Stomach (tissue), 8 donors: ENCODE measurements at regions not wholly inside any gene's neighbourhood (a gene's known extent, or its start where the extent isn't known, plus 50 kb on each side); places are given as distances from the start of the nearest gene placed in this dataset.

Experiments used
- DNase-seq, 2 donors: peaks; one replicate each; pipeline versions ENCODE4 v3.0.0 to v3.0.0-alpha.2; 2013 to 2019
- H3K27ac ChIP-seq, 5 donors: fragments of 200-600 bp in 4 of 5; sonication (generic) in 4 of 5; one replicate each; pipeline ENCODE4 v1.5.1; 2013 to 2019; ENCODE audit warnings: mild to moderate bottlenecking in 1 of 5, moderate library complexity in 1 of 5
- H3K27me3 ChIP-seq, 3 donors: fragments of 200-600 bp; sonication (generic); one replicate each; pipeline ENCODE4 v1.5.1; 2017 to 2019; ENCODE audit warnings: mixed run types in 1 of 3
- H3K36me3 ChIP-seq, 4 donors: fragments of 200-600 bp; sonication (generic); 1 replicate in 3 of 4; 2 replicates in 1 of 4; pipeline ENCODE4 v1.5.1; 2016 to 2019
- H3K4me1 ChIP-seq, 4 donors: fragments of 200-600 bp; sonication (generic); one replicate each; pipeline ENCODE4 v1.5.1; 2016 to 2019
- H3K4me3 ChIP-seq, 4 donors: fragments of 200-600 bp; sonication (generic) in 3 of 4; one replicate each; pipeline ENCODE4 v1.5.1; 2016 to 2019; ENCODE audit warnings: mild to moderate bottlenecking in 1 of 4
- H3K9me3 ChIP-seq, 4 donors: fragments of 200-600 bp; sonication (generic); one replicate each; pipeline ENCODE4 v1.5.1; 2016 to 2019
- EP300 ChIP-seq: sonication (generic); formaldehyde crosslinking; IDR thresholded peaks from one replicate; pipeline ENCODE4 v1.6.1; 2017; ENCODE audit warnings: antibody characterized with exemption
- POLR2A ChIP-seq, 4 donors: fragments of 450-650 bp; IDR thresholded peaks; one replicate each; pipeline ENCODE4 v1.6.1; 2016; ENCODE audit warnings: antibody characterized with exemption in 4 of 4, control low read depth in 2 of 4, mild to moderate bottlenecking in 1 of 4, moderate library complexity in 1 of 4
- POLR2AphosphoS5 ChIP-seq, 3 donors: sonication (generic); formaldehyde crosslinking; IDR thresholded peaks; one replicate each; pipeline ENCODE4 v1.6.1; 2016; ENCODE audit warnings: antibody characterized with exemption in 3 of 3
- WGBS, 5 donors: extraction: QIAGEN DNeasy Blood & Tissue Kit in 3 of 5; methylation state at CpG; one replicate each; pipeline versions ENCODE4 v1.1.5 to v1.1.7; 2013 to 2018; 5-methylcytosine and 5-hydroxymethylcytosine counted together
- intact Hi-C: fragments of 100-400 bp; cut with DNase I; formaldehyde crosslinking; loops from one replicate; pipeline ENCODE4 v1.15.1; 2023; ENCODE audit warnings: low total_unique reads
- TF ChIP-seq, protein P1 (sequence below), 7 experiments: fragments of 450-650 bp in 4 of 7; fragments of 200-600 bp in 3 of 7; sonication (generic) in 3 of 7; IDR thresholded peaks; one replicate each; pipeline ENCODE4 v1.5.1; 2016 to 2019; ENCODE audit warnings: antibody characterized with exemption in 7 of 7, control low read depth in 2 of 7, mild to moderate bottlenecking in 1 of 7
- donor health status: healthy with polysubstance abuse.
- donor health status: Bipolar disorder and iron deficiency.
- donor health status: healthy.

DNA sequence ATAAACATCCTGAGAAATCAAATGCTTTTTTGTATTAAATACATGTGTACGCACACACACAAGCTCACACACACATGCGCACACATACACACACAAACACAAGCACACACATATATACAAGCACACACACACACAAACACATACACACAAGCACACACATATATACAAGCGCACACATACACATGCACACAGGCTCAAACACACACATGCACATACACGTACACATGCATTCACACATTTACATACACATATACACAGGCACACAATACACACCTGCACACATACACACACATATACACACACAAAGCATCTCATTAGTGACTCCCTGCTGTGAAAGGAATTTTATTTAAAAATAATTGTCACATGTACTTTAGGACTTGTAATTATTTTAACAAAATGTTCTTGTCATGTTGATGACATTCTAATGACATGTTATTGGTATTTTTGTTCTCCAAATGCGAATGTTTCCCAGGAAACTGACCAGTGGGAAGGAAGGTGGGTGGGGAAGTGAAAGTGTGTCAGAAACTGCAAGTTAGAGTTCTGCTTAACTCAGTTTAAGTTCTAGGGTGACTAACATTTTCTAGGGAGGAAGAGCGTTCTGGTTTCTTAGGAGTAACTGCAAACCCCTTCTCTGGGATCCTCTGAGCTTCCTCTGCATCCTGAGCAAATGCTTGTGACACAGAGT lies 113.9 kb upstream of the ZNF217 start:
- no peaks in the 10 kb centered on the region for H3K27me3 ChIP-seq
- peak in 1 of 2 donors; percentile 39 for DNase-seq
- H3K4me1 ChIP-seq: peaks cover 0 to 37% (median 15%) of the 10 kb centered on the region in 4 donors
- intact Hi-C loops: no loop called here
- peak overlapping the region in 4 of 5 donors; percentile 12 to 47 (median 33) for H3K27ac ChIP-seq
- H3K4me3 ChIP-seq: no peak overlapping the region
- TF ChIP-seq POLR2A (IDR thresholded peaks at IDR 0.05) (no peak), POLR2AphosphoS5 (IDR thresholded peaks at IDR 0.05) (no peak), EP300 (no peak)
- TF ChIP-seq, protein P1, sequence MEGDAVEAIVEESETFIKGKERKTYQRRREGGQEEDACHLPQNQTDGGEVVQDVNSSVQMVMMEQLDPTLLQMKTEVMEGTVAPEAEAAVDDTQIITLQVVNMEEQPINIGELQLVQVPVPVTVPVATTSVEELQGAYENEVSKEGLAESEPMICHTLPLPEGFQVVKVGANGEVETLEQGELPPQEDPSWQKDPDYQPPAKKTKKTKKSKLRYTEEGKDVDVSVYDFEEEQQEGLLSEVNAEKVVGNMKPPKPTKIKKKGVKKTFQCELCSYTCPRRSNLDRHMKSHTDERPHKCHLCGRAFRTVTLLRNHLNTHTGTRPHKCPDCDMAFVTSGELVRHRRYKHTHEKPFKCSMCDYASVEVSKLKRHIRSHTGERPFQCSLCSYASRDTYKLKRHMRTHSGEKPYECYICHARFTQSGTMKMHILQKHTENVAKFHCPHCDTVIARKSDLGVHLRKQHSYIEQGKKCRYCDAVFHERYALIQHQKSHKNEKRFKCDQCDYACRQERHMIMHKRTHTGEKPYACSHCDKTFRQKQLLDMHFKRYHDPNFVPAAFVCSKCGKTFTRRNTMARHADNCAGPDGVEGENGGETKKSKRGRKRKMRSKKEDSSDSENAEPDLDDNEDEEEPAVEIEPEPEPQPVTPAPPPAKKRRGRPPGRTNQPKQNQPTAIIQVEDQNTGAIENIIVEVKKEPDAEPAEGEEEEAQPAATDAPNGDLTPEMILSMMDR (IDR thresholded peaks at IDR 0.05): no peak
- no peaks in the 10 kb centered on the region for H3K9me3 ChIP-seq
- no peaks in the 10 kb centered on the region for H3K36me3 ChIP-seq
- 68 to 75% (median 72%) methylated on average over 6 of the region's 6 CpGs for WGBS, 5 donors

DNA sequence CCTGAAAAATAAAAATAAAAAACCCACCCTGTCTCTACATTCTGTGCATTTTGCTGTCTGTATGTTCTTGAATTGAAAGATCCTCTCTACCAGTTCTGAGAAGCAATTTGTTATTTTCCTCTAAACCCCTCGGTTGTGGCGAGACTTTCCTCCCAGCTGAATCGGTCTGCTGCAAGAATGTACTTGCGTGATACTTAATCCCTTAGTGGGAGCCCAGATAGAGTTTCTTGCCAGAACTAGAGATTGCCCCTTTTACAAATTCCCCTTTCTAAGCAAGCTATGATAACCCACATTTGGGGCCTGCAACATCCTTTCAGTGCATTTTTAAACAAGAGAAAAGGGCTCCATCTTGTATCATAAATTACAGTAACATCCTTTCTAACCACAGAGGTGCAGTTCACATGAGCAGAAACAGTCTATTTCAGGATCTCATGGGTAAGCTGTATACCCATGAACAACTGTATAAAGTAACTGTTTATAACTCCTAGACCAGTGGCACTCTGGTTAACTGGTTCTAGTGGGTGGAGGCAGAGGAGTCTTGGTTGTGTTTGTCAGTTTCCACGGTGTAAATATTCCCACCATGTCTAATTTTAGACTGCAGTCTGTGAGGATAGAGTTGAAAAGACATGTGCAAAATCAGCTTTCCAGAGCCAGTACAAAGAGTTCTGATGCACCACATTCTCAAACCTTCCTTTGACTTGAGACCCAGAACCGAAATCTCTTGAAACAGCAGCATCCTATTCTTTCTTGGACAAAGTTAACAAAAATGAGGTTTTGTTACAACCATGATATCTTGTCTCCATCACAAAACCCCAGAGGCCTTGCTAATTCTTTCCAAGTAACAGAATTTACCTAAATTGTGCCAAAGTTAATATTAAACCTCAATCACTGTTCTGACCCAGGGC lies 113.1 kb upstream of the ZNF217 start:
- WGBS, 5 donors: 46 to 64% (median 48%) methylated on average over 6 of the region's 6 CpGs

DNA sequence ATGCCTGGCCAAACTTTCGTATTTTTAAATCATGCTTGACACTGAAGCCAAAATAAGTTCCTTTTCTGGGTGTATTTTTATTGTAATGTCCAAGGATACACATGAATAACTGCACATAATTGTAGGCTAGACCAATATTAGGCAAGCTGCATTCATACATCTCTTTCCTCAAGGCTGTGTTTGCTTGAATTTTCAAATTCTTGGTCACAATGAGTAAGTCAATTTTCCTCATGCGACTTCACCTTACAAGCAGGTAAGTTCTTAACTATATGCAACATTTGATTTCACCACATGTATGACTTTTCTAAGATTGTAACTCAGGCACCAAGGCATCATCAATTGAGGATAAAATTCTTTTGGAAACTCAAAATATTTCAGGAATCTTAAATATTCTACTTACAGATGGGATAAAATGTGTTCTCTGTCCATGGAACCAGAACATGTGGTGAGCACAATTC lies 112.4 kb upstream of the ZNF217 start:
- intact Hi-C loops: no loop called here
- Histone ChIP-seq H3K27ac (peak overlapping the region in 2 of 5 donors; percentile 25 to 36), H3K27me3 (no peaks in the 10 kb centered on the region), H3K9me3 (no peaks in the 10 kb centered on the region), H3K4me3 (no peak overlapping the region), H3K36me3 (no peaks in the 10 kb centered on the region), H3K4me1 (peaks cover 0 to 27% (median 15%) of the 10 kb centered on the region in 4 donors)
- WGBS, 5 donors: 77 to 91% (median 88%) methylated on average over 2 of the region's 2 CpGs
- TF ChIP-seq, protein P1 (IDR thresholded peaks at IDR 0.05): no peak
- TF ChIP-seq EP300: no peak
- DNase-seq: no peak

More for the DNA sequence above, 113.1 kb upstream of the ZNF217 start:
- TF ChIP-seq EP300: no peak
- Histone ChIP-seq H3K36me3 (no peaks in the 10 kb centered on the region), H3K4me3 (no peak overlapping the region), H3K27ac (peak overlapping the region in 4 of 5 donors; percentile 14 to 53 (median 30)), H3K9me3 (no peaks in the 10 kb centered on the region), H3K4me1 (peaks cover 0 to 29% (median 15%) of the 10 kb centered on the region in 4 donors), H3K27me3 (no peaks in the 10 kb centered on the region)
- peak in 1 of 2 donors; percentile 50 for DNase-seq
- intact Hi-C loops: no loop called here

- no peaks in the 10 kb centered on the region for H3K27me3 ChIP-seq
- H3K9me3 ChIP-seq: no peaks in the 10 kb centered on the region
- H3K4me1 ChIP-seq: peaks cover 0 to 16% (median 11%) of the 10 kb centered on the region in 4 donors
- no peak overlapping the region for H3K27ac ChIP-seq
- intact Hi-C loops: no loop called here
- H3K36me3 ChIP-seq: no peaks in the 10 kb centered on the region
- no peak for DNase-seq
- TF ChIP-seq POLR2A (IDR thresholded peaks at IDR 0.05): no peak
- TF ChIP-seq, protein P1 (IDR thresholded peaks at IDR 0.05): no peak
- no peak for TF ChIP-seq POLR2AphosphoS5 (IDR thresholded peaks at IDR 0.05)
- no peak for TF ChIP-seq EP300
- 94 to 98% (median 96%) methylated on average over 10 of the region's 10 CpGs for WGBS, 5 donors
- no peak overlapping the region for H3K4me3 ChIP-seq
Measured at GRCh38 chr20:53702617-53703016, 109.0 kb upstream of the ZNF217 start.
